Stimulated activated naive CD4-positive, alpha-beta T cell treated with Interleukin-2 at 50 U/mL for 16 hours (primary cell): ENCODE measurements at regions not wholly inside any gene's neighbourhood (a gene's known extent, or its start where the extent isn't known, plus 50 kb on each side); places are given as distances from the start of the nearest gene placed in this dataset.
"Not testable (repeated sequence)": the region's sequence is repeated elsewhere in the genome, so short reads cannot be mapped to it uniquely, and the experiment has no call there.

Experiments used
- DNase-seq: peaks from one replicate; lab custom pipeline; 2025; lab: John Stamatoyannopoulos, UW

GRCh38 chr3:194045289-194045688 is 90.7 kb upstream of the HES1 start:
- DNase-seq = no peak

- DNase-seq = no peak
Observed at GRCh38 chr3:194045919-194046318, 90.0 kb upstream of the HES1 start.

- DNase-seq = no peak
Observed at GRCh38 chr3:194046531-194046930, 89.4 kb upstream of the HES1 start.

GRCh38 chr3:194046995-194047645 is 88.8 kb upstream of the HES1 start:
- no peak for DNase-seq

- DNase-seq = no peak
Observed at GRCh38 chr3:194049394-194049793, 86.6 kb upstream of the HES1 start.

- DNase-seq = no peak
Observed at GRCh38 chr3:194050782-194051320, 85.1 kb upstream of the HES1 start.

- no peak for DNase-seq
Observed at GRCh38 chr3:194051366-194052149, 84.4 kb upstream of the HES1 start.

- DNase-seq = no peak
Observed at GRCh38 chr3:194053136-194053535, 82.8 kb upstream of the HES1 start.

GRCh38 chr3:194054016-194054415 is 81.9 kb upstream of the HES1 start:
- DNase-seq = no peak

- no peak for DNase-seq
Observed at GRCh38 chr3:194054540-194054939, 81.4 kb upstream of the HES1 start.

- no peak for DNase-seq
Observed at GRCh38 chr3:194054961-194055360, 81.0 kb upstream of the HES1 start.

GRCh38 chr3:194056323-194056722 is 79.6 kb upstream of the HES1 start:
- not testable (repeated sequence) for DNase-seq

- DNase-seq = no peak
Observed at GRCh38 chr3:194056731-194057415, 79.1 kb upstream of the HES1 start.

- no peak for DNase-seq
Observed at GRCh38 chr3:194057570-194058188, 78.3 kb upstream of the HES1 start.

GRCh38 chr3:194058189-194058571 is 77.8 kb upstream of the HES1 start:
- DNase-seq = no peak

GRCh38 chr3:194058753-194059152 is 77.2 kb upstream of the HES1 start:
- no peak for DNase-seq

GRCh38 chr3:194061421-194062030 is 74.4 kb upstream of the HES1 start:
- no peak for DNase-seq

GRCh38 chr3:194062830-194063229 is 73.1 kb upstream of the HES1 start:
- no peak for DNase-seq

GRCh38 chr3:194064380-194065332 is 71.3 kb upstream of the HES1 start:
- DNase-seq = no peak

- DNase-seq = not testable (repeated sequence)
Observed at GRCh38 chr3:194067327-194067726, 68.6 kb upstream of the HES1 start.

GRCh38 chr3:194067949-194068362 is 68.0 kb upstream of the HES1 start:
- DNase-seq = no peak
